ENCODE measurements at regions not wholly inside any gene's neighbourhood (a gene's known extent, or its start where the extent isn't known, plus 50 kb on each side); places are given as distances from the start of the nearest gene placed in this dataset.

GRCh38 chr12:30345744-30346471 is 349.8 kb downstream of the IPO8 start:
- no peak for TF ChIP-seq CTCF (IDR thresholded peaks at IDR 0.05)
- no peak for TF ChIP-seq POLR2A (IDR thresholded peaks at IDR 0.05)

All from ovary (tissue), 3 donors.